HL-60 (cell line): ENCODE measurements at regions not wholly inside any gene's neighbourhood (a gene's known extent, or its start where the extent isn't known, plus 50 kb on each side); places are given as distances from the start of the nearest gene placed in this dataset.

Experiments
- CTCF ChIP-seq: IDR thresholded peaks from one replicate; pipeline ENCODE4 v1.5.1; 2011; ENCODE audit warnings: low read length, control low read depth, inconsistent platforms; ENCODE audit not compliant: insufficient read depth
- POLR2AphosphoS5 ChIP-seq: IDR thresholded peaks from 2 replicates; pipeline ENCODE4 v1.6.1; 2012; ENCODE audit warnings: low read depth
- SPI1 ChIP-seq: IDR thresholded peaks from 2 replicates; pipeline ENCODE4 v1.6.1; 2012; ENCODE audit warnings: low read depth, mild to moderate bottlenecking, borderline replicate concordance

GRCh38 chr4:130054908-130055307 is 959.0 kb downstream of the C4orf33 start:
- TF ChIP-seq CTCF (no peak), SPI1 (no peak), POLR2AphosphoS5 (no peak)
